ENCODE measurements at regions not wholly inside any gene's neighbourhood (a gene's known extent, or its start where the extent isn't known, plus 50 kb on each side); places are given as distances from the start of the nearest gene placed in this dataset.

DNA sequence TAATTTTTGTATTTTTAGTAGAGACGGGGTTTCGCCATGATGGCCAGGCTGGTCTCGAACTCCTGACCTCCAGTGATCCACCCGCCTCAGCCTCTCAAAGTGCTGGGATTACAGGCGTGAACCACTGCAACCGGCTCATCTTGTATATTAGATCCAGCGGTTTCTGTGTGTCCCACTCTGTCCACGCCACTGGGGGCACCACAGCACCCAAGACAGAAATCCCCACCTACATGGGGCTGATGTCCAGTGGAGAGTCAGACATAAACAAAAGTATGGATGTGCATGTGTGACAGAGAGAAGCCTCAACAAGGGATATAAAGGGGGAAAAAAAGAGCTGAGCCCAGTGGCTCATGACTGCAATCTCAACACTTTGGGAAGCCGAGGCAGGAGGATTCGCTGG lies 65.8 kb upstream of the ADGRE5 start:
- TF ChIP-seq, protein P1, sequence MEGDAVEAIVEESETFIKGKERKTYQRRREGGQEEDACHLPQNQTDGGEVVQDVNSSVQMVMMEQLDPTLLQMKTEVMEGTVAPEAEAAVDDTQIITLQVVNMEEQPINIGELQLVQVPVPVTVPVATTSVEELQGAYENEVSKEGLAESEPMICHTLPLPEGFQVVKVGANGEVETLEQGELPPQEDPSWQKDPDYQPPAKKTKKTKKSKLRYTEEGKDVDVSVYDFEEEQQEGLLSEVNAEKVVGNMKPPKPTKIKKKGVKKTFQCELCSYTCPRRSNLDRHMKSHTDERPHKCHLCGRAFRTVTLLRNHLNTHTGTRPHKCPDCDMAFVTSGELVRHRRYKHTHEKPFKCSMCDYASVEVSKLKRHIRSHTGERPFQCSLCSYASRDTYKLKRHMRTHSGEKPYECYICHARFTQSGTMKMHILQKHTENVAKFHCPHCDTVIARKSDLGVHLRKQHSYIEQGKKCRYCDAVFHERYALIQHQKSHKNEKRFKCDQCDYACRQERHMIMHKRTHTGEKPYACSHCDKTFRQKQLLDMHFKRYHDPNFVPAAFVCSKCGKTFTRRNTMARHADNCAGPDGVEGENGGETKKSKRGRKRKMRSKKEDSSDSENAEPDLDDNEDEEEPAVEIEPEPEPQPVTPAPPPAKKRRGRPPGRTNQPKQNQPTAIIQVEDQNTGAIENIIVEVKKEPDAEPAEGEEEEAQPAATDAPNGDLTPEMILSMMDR (IDR thresholded peaks at IDR 0.05): no peak
- TF ChIP-seq POLR2A (IDR thresholded peaks at IDR 0.05): no peak

Measured in right lobe of liver (tissue), 4 donors.